ENCODE measurements at regions not wholly inside any gene's neighbourhood (a gene's known extent, or its start where the extent isn't known, plus 50 kb on each side); places are given as distances from the start of the nearest gene placed in this dataset.

- intact Hi-C loops (cut with micrococcal nuclease): no loop called here
- Mint-ChIP-seq H3K4me1 (no peaks in the 10 kb centered on the region), H3K36me3 (ENCODE audit: low read depth) (no peaks in the 10 kb centered on the region), H3K4me3 (no peak overlapping the region), H3K27me3 (no peaks in the 10 kb centered on the region), H3K27ac (no peak overlapping the region), H3K9me3 (no peaks in the 10 kb centered on the region)
- TF ChIP-seq CTCF (IDR thresholded peaks at IDR 0.05): no peak
- no peak for ATAC-seq (ENCODE audit: low read depth)
- no peak for DNase-seq
- POLR2A ChIA-PET: no interaction called here
- CTCF ChIA-PET: no interaction called here
Measured at GRCh38 chr2:106339609-106340008, 128.6 kb downstream of the RGPD3 start.

- Mint-ChIP-seq H3K9me3 (no peaks in the 10 kb centered on the region), H3K36me3 (ENCODE audit: low read depth) (no peaks in the 10 kb centered on the region), H3K4me3 (no peak overlapping the region), H3K27me3 (no peaks in the 10 kb centered on the region), H3K4me1 (no peaks in the 10 kb centered on the region), H3K27ac (no peak overlapping the region)
- TF ChIP-seq CTCF (IDR thresholded peaks at IDR 0.05): no peak
- ChIA-PET POLR2A (no interaction called here), CTCF (no interaction called here)
- DNase-seq: no peak
- no peak for ATAC-seq (ENCODE audit: low read depth)
- intact Hi-C loops (cut with micrococcal nuclease): no loop called here
Measured at GRCh38 chr2:106339132-106339531, 129.1 kb downstream of the RGPD3 start.

DNA sequence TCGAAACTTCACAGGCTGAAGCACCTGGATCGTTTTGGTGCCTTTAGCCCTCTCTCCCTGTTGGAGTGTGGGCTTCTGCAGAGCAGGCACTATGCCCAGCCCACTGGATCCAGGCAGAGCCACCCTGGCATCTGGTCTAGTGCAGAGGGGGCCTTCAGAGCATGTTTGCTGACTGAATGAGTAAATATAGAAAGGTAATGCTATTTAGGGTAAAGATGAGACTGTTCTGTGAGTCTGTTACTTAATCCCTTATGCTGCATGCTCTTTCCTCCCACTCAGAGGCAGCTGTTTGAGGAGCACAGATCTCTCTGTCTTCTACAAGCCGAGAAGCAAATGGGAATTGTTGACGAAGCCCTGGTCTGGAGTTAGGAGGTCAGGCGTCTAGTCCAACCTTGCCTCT lies 130.2 kb downstream of the RGPD3 start:
- CTCF ChIA-PET: no interaction called here
- POLR2A ChIA-PET: no interaction called here
- DNase-seq: no peak
- Mint-ChIP-seq H3K9me3 (no peaks in the 10 kb centered on the region), H3K4me3 (no peak overlapping the region), H3K27ac (no peak overlapping the region), H3K4me1 (no peaks in the 10 kb centered on the region), H3K27me3 (no peaks in the 10 kb centered on the region), H3K36me3 (ENCODE audit: low read depth) (no peaks in the 10 kb centered on the region)
- no peak for ATAC-seq (ENCODE audit: low read depth)
- intact Hi-C loops (cut with micrococcal nuclease): no loop called here
- no peak for TF ChIP-seq CTCF (IDR thresholded peaks at IDR 0.05)

DNA sequence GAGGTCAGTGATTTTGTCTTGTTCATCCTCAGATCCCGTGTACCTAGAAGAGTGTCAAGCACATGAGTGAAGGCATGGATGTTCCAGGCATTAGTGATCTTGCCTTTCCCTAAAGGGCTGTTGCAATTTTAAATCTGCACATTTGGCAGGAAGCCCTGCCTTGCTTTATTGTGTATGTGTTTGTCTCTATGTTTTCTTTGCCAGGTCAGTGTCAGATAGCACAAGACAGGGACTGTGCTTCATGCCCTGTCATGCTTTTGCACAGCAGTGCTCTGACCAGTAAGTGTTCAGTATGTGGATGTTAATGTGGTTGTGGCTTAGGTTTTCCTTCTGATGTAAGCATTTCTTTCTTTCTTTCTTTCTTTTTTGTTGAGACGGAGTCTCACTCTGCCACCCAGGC lies 131.5 kb downstream of the RGPD3 start:
- no peak for ATAC-seq (ENCODE audit: low read depth)
- H3K4me1 Mint-ChIP-seq: no peaks in the 10 kb centered on the region
- no peak for TF ChIP-seq CTCF (IDR thresholded peaks at IDR 0.05)
- DNase-seq: no peak
- no peak overlapping the region for H3K4me3 Mint-ChIP-seq
- H3K27me3 Mint-ChIP-seq: no peaks in the 10 kb centered on the region
- H3K27ac Mint-ChIP-seq: no peak overlapping the region
- POLR2A ChIA-PET: no interaction called here
- H3K9me3 Mint-ChIP-seq: no peaks in the 10 kb centered on the region
- CTCF ChIA-PET: no interaction called here
- H3K36me3 Mint-ChIP-seq (ENCODE audit: low read depth): no peaks in the 10 kb centered on the region
- intact Hi-C loops (cut with micrococcal nuclease): no loop called here

DNA sequence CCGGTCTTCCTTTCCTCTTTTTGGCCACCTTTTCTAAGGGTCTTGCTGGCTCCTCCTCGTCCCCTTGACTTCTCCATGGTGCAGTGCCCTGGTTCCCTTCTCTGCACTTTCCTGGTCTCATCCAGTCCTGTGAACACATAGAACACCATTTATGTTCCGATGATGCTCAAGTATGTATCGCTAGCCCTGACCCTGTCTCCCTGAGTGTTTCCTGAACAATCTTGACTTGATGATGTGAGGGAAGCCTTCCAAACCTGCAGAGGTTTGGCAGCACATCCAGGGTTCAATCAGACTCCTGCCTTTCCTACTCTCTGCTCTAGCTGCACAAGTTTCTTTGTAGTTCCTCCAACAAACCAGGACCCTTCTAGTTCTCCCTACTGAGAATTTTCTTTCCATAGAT lies 132.1 kb downstream of the RGPD3 start:
- no peak for ATAC-seq (ENCODE audit: low read depth)

More for the DNA sequence above, 132.1 kb downstream of the RGPD3 start:
- no peak for TF ChIP-seq CTCF (IDR thresholded peaks at IDR 0.05)
- Mint-ChIP-seq H3K9me3 (no peaks in the 10 kb centered on the region), H3K27ac (no peak overlapping the region), H3K27me3 (no peaks in the 10 kb centered on the region), H3K36me3 (ENCODE audit: low read depth) (no peaks in the 10 kb centered on the region), H3K4me1 (no peaks in the 10 kb centered on the region), H3K4me3 (no peak overlapping the region)
- ChIA-PET POLR2A (no interaction called here), CTCF (no interaction called here)
- no peak for DNase-seq
- intact Hi-C loops (cut with micrococcal nuclease): no loop called here

All from activated B cell treated with CpG ODN at 0.5 μM for 24 hours (primary cell).